OCI-LY7 (cell line): ENCODE measurements at regions not wholly inside any gene's neighbourhood (a gene's known extent, or its start where the extent isn't known, plus 50 kb on each side); places are given as distances from the start of the nearest gene placed in this dataset.

ENCODE experiments used
- BruUV-seq: library from RNA; stranded (reverse); fragments of 400-500 nt; replicated peaks from 2 replicates; lab custom pipeline; 2021; lab: Mats Ljungman, UMichigan
- CTCF ChIA-PET: fragments of 300-600 bp; sonication (Branson Sonifier 250); formaldehyde crosslinking; loops from one replicate; lab custom pipeline; 2022; ENCODE audit warnings: antibody characterized with exemption; ENCODE audit not compliant: unreplicated experiment; lab: Charles Lee
- POLR2A ChIA-PET: fragments of 300-600 bp; sonication (Branson Sonifier 250); formaldehyde crosslinking; loops from one replicate; lab custom pipeline; 2022; ENCODE audit warnings: antibody characterized with exemption; lab: Charles Lee
- DNase-seq: peaks from one replicate; pipeline ENCODE4 v3.0.0-alpha.2; 2015; ENCODE audit warnings: low spot score
- H2AFZ ChIP-seq: fragments of 200-600 bp; sonication (generic), shearing (Covaris generic); 2 replicates; pipeline ENCODE4 v1.6.1; 2014; ENCODE audit warnings: mild to moderate bottlenecking, antibody characterized with exemption, low read length, moderate library complexity
- H3K27ac ChIP-seq: fragments of 200-600 bp; sonication (generic); 2 replicates; pipeline ENCODE4 v1.5.1; 2014; ENCODE audit warnings: mixed run types, low read depth, mild to moderate bottlenecking, moderate library complexity, low read length, inconsistent platforms; ENCODE audit not compliant: poor library complexity, severe bottlenecking
- H3K36me3 ChIP-seq: fragments of 200-600 bp; sonication (generic); 2 replicates; pipeline ENCODE4 v1.6.1; 2014; ENCODE audit warnings: mild to moderate bottlenecking, antibody characterized with exemption, low read length, moderate library complexity, mixed read lengths; ENCODE audit not compliant: insufficient read depth
- H3K4me1 ChIP-seq: fragments of 200-600 bp; sonication (generic); 2 replicates; pipeline ENCODE4 v1.5.1; 2014; ENCODE audit warnings: mild to moderate bottlenecking, low read length; ENCODE audit not compliant: insufficient read depth, poor library complexity, severe bottlenecking
- H3K4me2 ChIP-seq: fragments of 200-600 bp; sonication (generic); 2 replicates; pipeline ENCODE4 v1.6.1; 2014; ENCODE audit warnings: mild to moderate bottlenecking, low read length
- H3K4me3 ChIP-seq: fragments of 200-600 bp; sonication (generic); 2 replicates; pipeline ENCODE4 v1.5.1; 2014; ENCODE audit warnings: mild to moderate bottlenecking, low read depth, low read length; ENCODE audit not compliant: poor library complexity, severe bottlenecking
- H3K79me2 ChIP-seq: fragments of 200-600 bp; sonication (generic); 2 replicates; pipeline ENCODE4 v1.6.1; 2016; ENCODE audit warnings: low read depth, mild to moderate bottlenecking, low read length, moderate library complexity, mixed read lengths; ENCODE audit not compliant: insufficient read depth
- H3K9me2 ChIP-seq: fragments of 200-600 bp; sonication (generic); 2 replicates; pipeline ENCODE4 v1.6.1; 2016; ENCODE audit warnings: mild to moderate bottlenecking, low read length, mixed read lengths; ENCODE audit not compliant: insufficient read depth
- H3K9me3 ChIP-seq: fragments of 200-600 bp; sonication (generic); 2 replicates; pipeline ENCODE4 v1.6.1; 2014; ENCODE audit warnings: mild to moderate bottlenecking, mixed run types, low read length, mixed read lengths
- H4K20me1 ChIP-seq: fragments of 200-600 bp; sonication (generic); 2 replicates; pipeline ENCODE4 v1.6.1; 2014; ENCODE audit warnings: mild to moderate bottlenecking, antibody characterized with exemption, low read length, moderate library complexity, mixed read lengths; ENCODE audit not compliant: insufficient read depth
- CTCF ChIP-seq: fragments of 200-600 bp; sonication (generic); conservative IDR thresholded peaks from 2 replicates; pipeline ENCODE4 v1.5.1; 2014; ENCODE audit warnings: mild to moderate bottlenecking, antibody characterized with exemption, low read length, moderate library complexity, mixed read lengths
- EZH2phosphoT487 ChIP-seq: fragments of 200-600 bp; sonication (generic); IDR thresholded peaks from 2 replicates; pipeline ENCODE4 v1.6.1; 2018; ENCODE audit warnings: low read depth, borderline replicate concordance, mild to moderate bottlenecking, mixed run types, antibody characterized with exemption, low read length, moderate library complexity, mixed read lengths
- intact Hi-C: fragments of 100-400 bp; cut with micrococcal nuclease; formaldehyde crosslinking; loops from one replicate; pipeline ENCODE4 v1.10.0; 2022; ENCODE audit not compliant: unreplicated experiment

GRCh38 chr7:119684763-119685162 is 588.2 kb upstream of the KCND2 start:
- Histone ChIP-seq H3K4me2 (no peak overlapping the region), H3K9me2 (no peaks in the 10 kb centered on the region), H3K36me3 (no peaks in the 10 kb centered on the region), H3K4me3 (no peak overlapping the region), H3K4me1 (no peaks in the 10 kb centered on the region), H3K9me3 (no peaks in the 10 kb centered on the region), H2AFZ (no peak overlapping the region), H4K20me1 (no peaks in the 10 kb centered on the region), H3K79me2 (no peaks in the 10 kb centered on the region), H3K27ac (no peak overlapping the region)
- ChIA-PET POLR2A (no interaction called here), CTCF (no interaction called here)
- TF ChIP-seq EZH2phosphoT487 (no peak), CTCF (no peak)
- DNase-seq, result no peak
- BruUV-seq, result no TSS peak
- intact Hi-C loops, result no loop called here

DNA sequence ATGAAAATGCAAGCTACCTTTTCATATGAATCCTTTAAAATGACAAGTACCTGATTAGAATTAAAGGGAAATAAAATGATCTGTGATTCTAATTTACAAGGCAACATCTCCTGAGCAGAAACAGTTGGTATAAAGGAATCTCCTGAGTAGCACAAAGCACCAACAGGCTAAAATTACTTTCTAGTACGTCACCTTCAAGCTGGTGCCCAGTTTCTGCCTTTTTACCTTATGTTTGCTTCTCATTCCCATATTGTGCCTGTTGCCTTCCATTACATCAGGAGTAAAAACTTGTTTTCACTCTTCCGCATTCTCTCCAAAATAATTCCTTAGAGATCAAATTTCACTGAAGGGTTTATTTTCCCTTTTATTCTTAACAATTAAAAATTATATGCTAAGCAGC is 587.1 kb upstream of the KCND2 start:
- Histone ChIP-seq H3K4me3 (no peak overlapping the region), H3K4me2 (no peak overlapping the region), H4K20me1 (no peaks in the 10 kb centered on the region), H3K27ac (no peak overlapping the region), H3K36me3 (no peaks in the 10 kb centered on the region), H3K9me3 (no peaks in the 10 kb centered on the region), H3K9me2 (no peaks in the 10 kb centered on the region), H3K79me2 (no peaks in the 10 kb centered on the region), H3K4me1 (no peaks in the 10 kb centered on the region), H2AFZ (no peak overlapping the region)
- ChIA-PET CTCF (no interaction called here), POLR2A (interaction anchor here (0.7 kb wide), 1 partner anchor 583 kb away, joined by 3 read pairs; no protein-coding TSS in a partner anchor)
- intact Hi-C loops, result no loop called here
- no peak for DNase-seq
- no TSS peak for BruUV-seq
- TF ChIP-seq CTCF, result no peak
- TF ChIP-seq EZH2phosphoT487, result no peak

DNA sequence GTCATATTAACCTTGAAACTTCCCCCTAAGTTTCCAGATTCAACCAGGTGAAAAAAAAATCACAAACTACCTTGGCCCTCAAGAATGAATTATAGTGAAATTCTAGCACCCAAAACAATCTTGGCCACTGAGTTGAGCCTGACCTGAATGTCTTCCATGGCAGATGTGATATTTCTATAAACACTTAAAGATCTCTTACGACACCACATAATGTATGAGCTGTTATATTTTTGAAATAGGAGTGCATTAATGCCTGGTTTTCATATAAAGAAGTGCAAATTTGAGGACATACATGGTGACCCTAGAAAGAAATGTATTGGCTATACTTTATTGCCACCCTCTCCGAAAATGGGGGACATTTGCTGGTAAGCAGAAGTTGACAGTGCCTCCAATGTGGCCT is 584.1 kb upstream of the KCND2 start:
- no peaks in the 10 kb centered on the region for H3K36me3 ChIP-seq
- no peak overlapping the region for H2AFZ ChIP-seq
- no TSS peak for BruUV-seq
- POLR2A ChIA-PET, result no interaction called here
- no peak for DNase-seq
- no peaks in the 10 kb centered on the region for H3K9me2 ChIP-seq
- intact Hi-C loops, result no loop called here
- no peak overlapping the region for H3K4me2 ChIP-seq
- CTCF ChIA-PET, result no interaction called here
- TF ChIP-seq EZH2phosphoT487 (no peak), CTCF (no peak)
- no peaks in the 10 kb centered on the region for H3K9me3 ChIP-seq
- no peak overlapping the region for H3K4me3 ChIP-seq
- H3K27ac ChIP-seq, result no peak overlapping the region
- no peaks in the 10 kb centered on the region for H3K79me2 ChIP-seq
- no peaks in the 10 kb centered on the region for H3K4me1 ChIP-seq
- H4K20me1 ChIP-seq, result no peaks in the 10 kb centered on the region
